Esophagus mucosa (tissue), 1 donor: ENCODE measurements at regions not wholly inside any gene's neighbourhood (a gene's known extent, or its start where the extent isn't known, plus 50 kb on each side); places are given as distances from the start of the nearest gene placed in this dataset.
"Not testable (repeated sequence)": the region's sequence is repeated elsewhere in the genome, so short reads cannot be mapped to it uniquely, and the experiment has no call there.

Source experiments
- ATAC-seq: fragments of 200-7000 bp; cut with Tn5 transposase; one replicate; pipeline ENCODE4 v1.9.1; 2020
- donor health status: DM: yes; HTN: yes; CAD: no.

GRCh38 chr22:49721211-49721763 is 106.4 kb downstream of the BRD1 start:
- ATAC-seq, result no peak

DNA sequence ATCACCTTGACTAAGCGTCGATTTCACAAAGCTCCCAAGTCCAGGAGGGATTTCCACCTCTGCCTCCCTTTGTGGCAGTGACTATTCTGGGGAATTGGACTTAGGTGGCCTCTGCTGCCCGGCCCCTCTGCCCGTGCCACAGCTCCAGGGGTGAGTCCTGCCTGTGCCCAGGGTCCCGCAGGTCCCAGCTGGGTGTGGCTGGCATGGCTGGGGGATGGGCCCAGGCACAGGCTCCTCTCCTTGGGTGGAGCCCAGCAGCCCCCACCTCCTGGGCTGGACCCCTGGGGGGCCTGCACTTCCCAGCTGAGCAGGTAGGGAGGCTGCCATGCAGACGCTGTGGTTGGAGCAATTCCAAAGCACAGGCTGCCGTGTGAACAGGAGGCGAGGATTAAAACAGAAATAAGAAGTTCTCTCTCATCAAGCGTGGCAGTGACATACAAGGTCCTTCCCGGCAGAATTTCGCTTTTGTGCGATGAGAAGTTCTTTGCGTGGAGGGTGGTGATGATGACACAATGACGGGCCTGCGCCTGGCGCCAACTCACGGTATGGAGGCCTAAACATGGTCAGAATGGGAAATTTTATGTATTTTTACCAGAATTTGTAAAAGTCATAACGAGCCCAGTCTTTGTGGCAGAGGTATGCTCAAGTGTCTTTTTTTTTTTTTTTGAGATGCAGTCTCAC is 107.3 kb downstream of the BRD1 start:
- ATAC-seq, result no peak

DNA sequence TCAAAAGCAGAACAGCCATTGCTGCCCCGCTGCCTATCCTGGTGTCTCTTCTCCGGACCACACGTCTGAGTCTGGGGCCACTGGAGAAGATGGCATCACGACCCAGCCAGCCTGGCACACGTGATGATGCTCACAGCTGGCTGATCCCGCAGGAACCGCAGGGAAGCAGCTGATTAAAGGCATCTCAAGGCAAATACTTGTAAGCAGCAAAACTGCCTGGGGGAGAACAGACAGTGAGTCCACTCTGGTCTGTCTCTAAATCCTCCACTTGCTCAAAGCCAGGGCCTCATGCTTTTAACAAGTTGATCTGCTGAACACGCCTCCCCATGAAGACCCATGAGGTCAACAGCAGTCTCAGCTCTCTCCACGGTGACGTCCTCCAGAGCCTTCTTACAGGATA is 108.6 kb downstream of the BRD1 start:
- ATAC-seq, result no peak

- no peak for ATAC-seq
Observed at GRCh38 chr22:49718396-49718795, 109.3 kb downstream of the BRD1 start.

GRCh38 chr22:49717322-49717919 is 110.3 kb downstream of the BRD1 start:
- ATAC-seq, result no peak

GRCh38 chr22:49716441-49716840 is 111.2 kb downstream of the BRD1 start:
- ATAC-seq, result no peak

DNA sequence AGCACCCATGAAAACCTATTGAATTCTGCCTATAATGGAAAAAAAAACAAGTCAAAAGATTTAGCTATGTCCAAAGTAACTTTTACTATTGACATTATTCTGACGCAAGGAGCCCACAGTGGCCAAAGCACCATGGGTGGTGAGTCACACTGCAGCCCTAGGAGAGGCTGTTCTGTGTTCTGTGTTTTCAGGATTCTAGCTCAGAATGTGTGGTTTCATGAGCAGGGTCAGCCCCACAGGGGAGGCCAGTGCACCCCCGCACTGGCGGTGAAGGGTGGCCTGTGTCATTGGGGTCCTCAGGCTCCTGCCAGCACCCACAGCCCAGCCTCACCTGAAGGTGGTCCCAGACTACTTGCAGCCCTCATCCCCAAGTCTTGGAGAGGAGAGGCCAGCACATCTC is 112.2 kb downstream of the BRD1 start:
- ATAC-seq, result no peak

DNA sequence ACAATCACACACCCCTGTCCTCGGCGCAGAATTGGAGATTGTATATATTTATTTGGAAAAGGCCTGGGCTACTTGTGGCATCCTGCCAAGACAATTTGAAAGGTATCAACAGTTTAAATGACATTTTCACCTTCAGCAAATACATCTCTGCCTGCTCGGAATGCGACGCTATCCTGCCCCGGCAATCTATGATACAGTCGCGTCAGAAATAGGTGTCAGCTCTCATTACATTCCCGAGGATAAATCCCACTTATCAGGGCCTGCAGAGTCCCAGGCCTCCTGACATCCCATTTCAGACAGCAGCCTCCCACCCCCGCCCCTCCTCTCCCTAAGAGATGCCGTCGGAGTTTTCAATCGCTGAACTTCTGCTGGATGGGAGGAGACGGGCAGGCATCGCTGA is 114.7 kb downstream of the BRD1 start:
- no peak for ATAC-seq

GRCh38 chr22:49712195-49712791 is 115.4 kb downstream of the BRD1 start:
- no peak for ATAC-seq

- ATAC-seq, result no peak
Observed at GRCh38 chr22:49710746-49711145, 116.9 kb downstream of the BRD1 start.

- no peak for ATAC-seq
Observed at GRCh38 chr22:49709464-49709863, 118.2 kb downstream of the BRD1 start.

GRCh38 chr22:49705972-49706352 is 121.7 kb downstream of the BRD1 start:
- ATAC-seq, result no peak

DNA sequence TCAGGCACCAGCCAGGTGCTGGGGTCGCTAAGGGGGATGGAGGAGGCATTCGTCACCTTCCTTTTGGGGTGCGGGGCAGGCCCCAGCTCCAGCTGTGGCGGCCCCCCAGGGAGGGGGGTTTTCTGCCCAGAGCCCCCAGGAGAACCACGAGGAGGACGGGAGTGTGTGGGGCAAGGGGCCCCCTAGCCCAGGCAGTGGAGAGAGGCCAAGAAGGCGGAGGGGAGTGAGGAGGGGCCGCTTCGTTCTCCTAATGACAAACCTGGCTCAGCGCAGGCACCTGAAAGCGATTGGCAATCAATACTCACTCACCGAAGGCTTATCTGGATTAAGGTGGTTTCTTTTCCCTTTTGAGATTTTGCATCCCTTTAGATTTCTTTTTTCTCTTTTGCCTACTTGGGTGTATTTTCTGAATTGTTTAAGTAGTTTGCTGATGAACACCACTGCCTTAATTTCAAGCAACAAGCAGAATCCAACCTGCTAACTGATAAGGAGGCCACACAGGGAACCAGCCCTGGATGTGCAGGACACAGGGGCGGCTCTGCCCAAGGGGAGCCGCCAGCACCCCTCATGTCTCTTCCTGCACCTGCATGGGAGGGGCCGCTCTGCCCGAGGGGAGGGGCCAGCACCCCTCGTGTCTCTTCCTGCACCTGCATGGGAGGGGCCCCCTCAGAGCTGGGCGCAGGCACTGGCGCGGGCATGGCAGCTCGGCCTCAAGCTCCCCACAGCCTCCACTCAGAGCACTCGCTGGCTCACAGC is 122.3 kb downstream of the BRD1 start:
- no peak for ATAC-seq

GRCh38 chr22:49704345-49705215 is 123.1 kb downstream of the BRD1 start:
- no peak for ATAC-seq

DNA sequence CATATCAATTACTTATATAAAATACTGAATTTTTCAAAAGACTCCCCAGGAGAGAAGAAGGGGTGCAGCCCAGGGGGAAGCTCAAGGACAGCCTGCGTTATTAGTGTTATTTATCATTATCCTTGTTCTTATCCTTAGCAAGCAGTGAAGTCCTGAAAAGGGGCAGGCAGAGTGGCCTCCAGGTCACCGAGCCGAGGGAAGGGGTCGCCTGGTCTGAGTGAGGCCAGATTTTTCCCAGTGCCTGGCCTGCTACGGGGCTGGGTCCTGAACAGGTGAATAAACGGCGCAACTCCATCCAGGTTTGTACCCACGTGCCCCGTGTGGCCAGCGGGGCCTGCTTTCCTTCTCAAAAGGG is 123.7 kb downstream of the BRD1 start:
- no peak for ATAC-seq

- no peak for ATAC-seq
Observed at GRCh38 chr22:49703505-49703904, 124.2 kb downstream of the BRD1 start.

GRCh38 chr22:49702068-49702397 is 125.6 kb downstream of the BRD1 start:
- no peak for ATAC-seq

- ATAC-seq, result no peak
Observed at GRCh38 chr22:49701380-49702067, 126.1 kb downstream of the BRD1 start.

DNA sequence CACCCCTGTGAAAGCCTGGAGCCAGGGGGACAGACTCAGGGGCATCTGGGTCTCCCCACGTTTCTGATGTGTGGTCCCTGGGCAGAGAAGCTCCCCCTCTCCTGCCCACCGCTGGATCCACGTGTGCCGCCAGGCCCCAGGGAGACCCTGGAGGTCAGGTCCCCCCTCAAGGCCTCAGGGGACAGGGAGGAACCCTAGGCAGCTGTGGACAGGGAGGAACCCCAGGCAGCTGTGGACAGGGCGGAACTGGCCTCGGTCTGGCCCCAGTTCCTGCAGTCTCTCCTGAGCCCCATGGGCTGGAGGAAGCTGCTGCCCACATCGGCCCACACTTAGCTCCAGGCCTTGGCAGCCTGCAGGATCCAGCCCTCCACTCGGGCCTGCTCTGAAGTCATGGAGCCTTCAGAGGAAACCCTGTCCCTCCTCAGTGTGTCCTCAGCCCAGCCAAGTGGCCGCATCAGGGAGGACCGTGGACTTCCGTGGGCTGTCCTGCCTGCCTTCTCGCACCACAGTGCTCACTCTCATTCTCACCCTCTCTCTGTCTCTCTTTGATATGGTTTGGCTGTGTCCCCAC is 127.7 kb downstream of the BRD1 start:
- ATAC-seq, result no peak

GRCh38 chr22:49699476-49699875 is 128.2 kb downstream of the BRD1 start:
- no peak for ATAC-seq

DNA sequence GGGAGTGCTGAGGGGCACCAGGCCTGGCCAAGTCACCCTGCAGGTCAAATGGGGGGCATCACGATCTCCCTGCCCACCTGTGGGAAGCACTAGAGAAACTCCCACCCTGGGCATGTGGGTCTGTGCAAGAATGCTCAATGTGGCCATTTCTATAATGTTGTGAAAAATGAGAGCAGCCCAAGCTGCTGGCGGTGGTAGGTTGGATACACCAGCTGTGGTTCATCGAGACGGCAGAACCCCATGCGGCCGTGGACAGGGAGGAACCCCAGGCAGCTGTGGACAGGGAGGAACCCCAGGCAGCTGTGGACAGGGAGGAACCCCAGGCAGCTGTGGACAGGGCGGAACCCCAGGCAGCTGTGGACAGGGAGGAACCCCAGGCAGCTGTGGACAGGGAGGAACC is 129.1 kb downstream of the BRD1 start:
- ATAC-seq, result not testable (repeated sequence)

DNA sequence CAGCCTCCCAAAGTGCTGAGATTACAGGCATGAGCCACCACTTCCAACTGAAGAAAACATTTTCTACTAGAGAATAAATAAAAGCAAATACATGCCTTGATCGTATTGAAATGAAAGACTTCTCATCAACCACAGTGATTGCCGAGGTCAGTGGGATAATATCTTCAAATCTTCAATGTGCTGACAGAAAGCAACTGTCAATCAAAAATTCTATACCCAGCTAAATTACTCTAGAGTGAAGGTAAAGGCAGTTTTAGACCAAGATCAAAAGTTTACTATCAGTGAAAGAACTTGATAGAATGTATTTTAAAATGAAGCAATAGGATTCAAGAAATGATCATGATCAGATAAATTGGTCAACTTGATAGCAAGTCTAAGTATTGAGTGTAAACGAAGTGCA is 130.6 kb downstream of the BRD1 start:
- no peak for ATAC-seq
